ENCODE measurements at regions not wholly inside any gene's neighbourhood (a gene's known extent, or its start where the extent isn't known, plus 50 kb on each side); places are given as distances from the start of the nearest gene placed in this dataset.

GRCh38 chr6:71486461-71486860 is 197.8 kb downstream of the OGFRL1 start:
- Histone ChIP-seq H3K9me3 (ENCODE audit: control insufficient read depth, low read length) (no peaks in the 10 kb centered on the region), H3K4me1 (ENCODE audit: control insufficient read depth, insufficient read depth, low read length) (no peaks in the 10 kb centered on the region), H3K27me3 (ENCODE audit: control insufficient read depth, insufficient read depth, low read length, poor library complexity, severe bottlenecking) (no peaks in the 10 kb centered on the region), H3K36me3 (ENCODE audit: control insufficient read depth, insufficient read depth, low read length) (no peaks in the 10 kb centered on the region), H3K9ac (ENCODE audit: extremely low read depth, low read length, poor library complexity, severe bottlenecking) (no peak overlapping the region), H3K4me3 (ENCODE audit: low read length) (no peak overlapping the region), H3K27ac (ENCODE audit: low read depth, low read length) (no peak overlapping the region)
- Mint-ChIP-seq H3K4me1 (peaks cover 7% of the 10 kb centered on the region), H3K36me3 (ENCODE audit: low read depth) (no peaks in the 10 kb centered on the region), H3K27ac (no peak overlapping the region), H3K9me3 (no peaks in the 10 kb centered on the region), H3K27me3 (ENCODE audit: insufficient read depth) (no peaks in the 10 kb centered on the region), H3K4me3 (no peak overlapping the region)
- TF ChIP-seq CTCF (conservative IDR thresholded peaks at IDR 0.05), result no peak
- no peak for DNase-seq
- 91 to 100% methylated on average over 1 to 2 of the region's 2 CpGs for WGBS, 2 experiments (ENCODE audit: insufficient coverage in 1 of 2, insufficient read length in 1 of 2)

- H3K27ac Mint-ChIP-seq, result no peak overlapping the region
- no peaks in the 10 kb centered on the region for H3K27me3 Mint-ChIP-seq (ENCODE audit: insufficient read depth)
- no peak for TF ChIP-seq CTCF (conservative IDR thresholded peaks at IDR 0.05)
- 72 to 89% methylated on average over 2 to 4 of the region's 4 CpGs for WGBS, 2 experiments (ENCODE audit: insufficient coverage in 1 of 2, insufficient read length in 1 of 2)
- Histone ChIP-seq H3K27me3 (ENCODE audit: control insufficient read depth, insufficient read depth, low read length, poor library complexity, severe bottlenecking) (no peaks in the 10 kb centered on the region), H3K4me3 (ENCODE audit: low read length) (no peak overlapping the region), H3K9me3 (ENCODE audit: control insufficient read depth, low read length) (no peaks in the 10 kb centered on the region), H3K9ac (ENCODE audit: extremely low read depth, low read length, poor library complexity, severe bottlenecking) (no peak overlapping the region), H3K36me3 (ENCODE audit: control insufficient read depth, insufficient read depth, low read length) (no peaks in the 10 kb centered on the region), H3K27ac (ENCODE audit: low read depth, low read length) (no peak overlapping the region), H3K4me1 (ENCODE audit: control insufficient read depth, insufficient read depth, low read length) (no peaks in the 10 kb centered on the region)
- no peaks in the 10 kb centered on the region for H3K36me3 Mint-ChIP-seq (ENCODE audit: low read depth)
- no peaks in the 10 kb centered on the region for H3K9me3 Mint-ChIP-seq
- no peak overlapping the region for H3K4me3 Mint-ChIP-seq
- H3K4me1 Mint-ChIP-seq, result peaks cover 7% of the 10 kb centered on the region
- no peak for DNase-seq
Observed at GRCh38 chr6:71488186-71488585, 199.6 kb downstream of the OGFRL1 start.

- H3K27me3 Mint-ChIP-seq (ENCODE audit: insufficient read depth), result no peaks in the 10 kb centered on the region
- Histone ChIP-seq H3K9me3 (ENCODE audit: control insufficient read depth, low read length) (no peaks in the 10 kb centered on the region), H3K4me3 (ENCODE audit: low read length) (no peak overlapping the region), H3K27ac (ENCODE audit: low read depth, low read length) (no peak overlapping the region), H3K4me1 (ENCODE audit: control insufficient read depth, insufficient read depth, low read length) (no peaks in the 10 kb centered on the region), H3K9ac (ENCODE audit: extremely low read depth, low read length, poor library complexity, severe bottlenecking) (no peak overlapping the region), H3K36me3 (ENCODE audit: control insufficient read depth, insufficient read depth, low read length) (no peaks in the 10 kb centered on the region), H3K27me3 (ENCODE audit: control insufficient read depth, insufficient read depth, low read length, poor library complexity, severe bottlenecking) (no peaks in the 10 kb centered on the region)
- no peaks in the 10 kb centered on the region for H3K36me3 Mint-ChIP-seq (ENCODE audit: low read depth)
- peak; percentile 71 for DNase-seq
- 39 to 67% methylated on average over 2 to 3 of the region's 3 CpGs for WGBS, 2 experiments (ENCODE audit: insufficient coverage in 1 of 2, insufficient read length in 1 of 2)
- peak overlapping the region; percentile 79 for H3K27ac Mint-ChIP-seq
- no peak overlapping the region for H3K4me3 Mint-ChIP-seq
- peaks cover 7% of the 10 kb centered on the region for H3K4me1 Mint-ChIP-seq
- H3K9me3 Mint-ChIP-seq, result no peaks in the 10 kb centered on the region
- no peak for TF ChIP-seq CTCF (conservative IDR thresholded peaks at IDR 0.05)
Observed at GRCh38 chr6:71489736-71490135, 201.1 kb downstream of the OGFRL1 start.
